H1 (cell line): ENCODE measurements at regions not wholly inside any gene's neighbourhood (a gene's known extent, or its start where the extent isn't known, plus 50 kb on each side); places are given as distances from the start of the nearest gene placed in this dataset.

Experiments
- CTCF ChIA-PET: fragments of 300-600 bp; sonication (Branson Sonifier 250); formaldehyde crosslinking; loops from one replicate; lab custom pipeline; 2021; ENCODE audit not compliant: partially characterized antibody; lab: Charles Lee
- POLR2A ChIA-PET: fragments of 300-600 bp; sonication (Branson Sonifier 250); formaldehyde crosslinking; loops from one replicate; lab custom pipeline; 2021; ENCODE audit warnings: inconsistent platforms; ENCODE audit not compliant: partially characterized antibody; lab: Charles Lee
- DNase-seq, 2 experiments: peaks; one replicate each; pipeline versions ENCODE4 v3.0.0 to v3.0.0-alpha.2; 2010 to 2022; ENCODE audit warnings: low spot score in 2 of 2, low read depth in 1 of 2, mixed read lengths in 1 of 2
- FAIRE-seq: peaks from 2 replicates; lab custom pipeline; 2011; peaks lifted over from hg19 to GRCh38; lab: Jason Lieb, UNC
- H2AFZ ChIP-seq: 2 replicates; pipeline ENCODE4 v1.8.1; 2012; ENCODE audit warnings: low read length, inconsistent platforms
- H2AK5ac ChIP-seq: 2 replicates; pipeline ENCODE4 v1.6.1; 2013; ENCODE audit warnings: low read depth, low read length
- H2BK120ac ChIP-seq: replicated peaks from 2 replicates; pipeline ENCODE3; 2013; ENCODE audit warnings: low read depth, low read length, inconsistent platforms
- H2BK12ac ChIP-seq: 2 replicates; pipeline ENCODE4 v1.6.1; 2013; ENCODE audit warnings: low read depth, low read length
- H2BK15ac ChIP-seq: 2 replicates; pipeline ENCODE4 v1.6.1; 2013; ENCODE audit warnings: low read length
- H2BK20ac ChIP-seq: 2 replicates; pipeline ENCODE4 v1.6.1; 2013; ENCODE audit warnings: low read length
- H2BK5ac ChIP-seq: 2 replicates; pipeline ENCODE4 v1.6.1; 2013; ENCODE audit warnings: low read depth, low read length
- H3K14ac ChIP-seq: 2 replicates; pipeline ENCODE4 v1.6.1; 2013; ENCODE audit warnings: inconsistent platforms; ENCODE audit not compliant: insufficient read length
- H3K18ac ChIP-seq: 2 replicates; pipeline ENCODE4 v1.6.1; 2013; ENCODE audit warnings: low read length; ENCODE audit errors: extremely low read depth
- H3K23ac ChIP-seq: 2 replicates; pipeline ENCODE4 v1.6.1; 2013; ENCODE audit warnings: inconsistent platforms; ENCODE audit not compliant: insufficient read length
- H3K23me2 ChIP-seq: 2 replicates; pipeline ENCODE4 v1.6.1; 2013; ENCODE audit warnings: low read depth, low read length
- H3K27ac ChIP-seq: 2 replicates; pipeline ENCODE4 v1.6.1; 2011; ENCODE audit warnings: low read depth, low read length, inconsistent platforms
- H3K27me3 ChIP-seq, 4 experiments: replicated peaks in 1 of 4; 1 replicate in 1 of 4; 2 replicates in 3 of 4; pipeline versions ENCODE4 v1.6.1 to v1.8.1; 2011 to 2013; ENCODE audit warnings: low read length in 3 of 4, mild to moderate bottlenecking in 3 of 4, inconsistent platforms in 2 of 4, mixed read lengths in 2 of 4, moderate library complexity in 1 of 4; ENCODE audit not compliant: control insufficient read depth in 3 of 4, insufficient read depth in 3 of 4; ENCODE audit errors: extremely low read depth in 1 of 4
- H3K36me3 ChIP-seq, 4 experiments: 2 replicates each; pipeline versions ENCODE4 v1.6.1 to v1.8.1; 2011 to 2013; ENCODE audit warnings: mild to moderate bottlenecking in 4 of 4, low read length in 3 of 4, moderate library complexity in 2 of 4, control low read depth in 1 of 4, inconsistent platforms in 1 of 4; ENCODE audit not compliant: insufficient read depth in 4 of 4, control insufficient read depth in 2 of 4
- H3K4ac ChIP-seq: replicated peaks from 2 replicates; pipeline ENCODE3; 2013; ENCODE audit warnings: low read length, low read depth, mixed read lengths, inconsistent platforms; ENCODE audit not compliant: insufficient read length
- H3K4me1 ChIP-seq, 4 experiments: replicated peaks in 1 of 4; 1 replicate in 1 of 4; 2 replicates in 3 of 4; pipeline versions ENCODE4 v1.6.1 to v1.8.1; 2011 to 2013; ENCODE audit warnings: low read length in 3 of 4, inconsistent platforms in 2 of 4, mixed read lengths in 1 of 4; ENCODE audit not compliant: insufficient read depth in 4 of 4, control insufficient read depth in 3 of 4
- H3K4me2 ChIP-seq, 2 experiments: 2 replicates each; pipeline versions ENCODE4 v1.6.1 to v1.8.1; 2011 to 2013; ENCODE audit warnings: low read depth in 2 of 2, low read length in 2 of 2, control low read depth in 1 of 2, inconsistent platforms in 1 of 2, mild to moderate bottlenecking in 1 of 2; ENCODE audit not compliant: insufficient read depth in 1 of 2
- H3K4me3 ChIP-seq, 4 experiments: fragments of 200-600, 300-600 bp in 1 of 4; sonication (generic), shearing (Covaris generic), sonication (Bioruptor Twin) in 1 of 4; 2 replicates each; pipeline versions ENCODE4 v1.5.1 to v1.8.1; 2011 to 2016; ENCODE audit warnings: low read length in 4 of 4, low read depth in 3 of 4, control low read depth in 2 of 4, inconsistent platforms in 2 of 4, mild to moderate bottlenecking in 2 of 4, mixed read lengths in 1 of 4, moderate library complexity in 1 of 4; ENCODE audit not compliant: insufficient read depth in 2 of 4; ENCODE audit errors: extremely low read depth in 1 of 4
- H3K56ac ChIP-seq: replicated peaks from 2 replicates; pipeline ENCODE3; 2013; ENCODE audit warnings: low read depth, mild to moderate bottlenecking, mixed read lengths, low read length, inconsistent platforms; ENCODE audit not compliant: insufficient read length
- H3K79me1 ChIP-seq: 2 replicates; pipeline ENCODE4 v1.6.1; 2013; ENCODE audit warnings: low read depth, low read length, control low read depth
- H3K79me2 ChIP-seq, 2 experiments: 2 replicates each; pipeline versions ENCODE4 v1.6.1 to v1.8.1; 2012 to 2013; ENCODE audit warnings: low read length in 2 of 2, mild to moderate bottlenecking in 2 of 2, inconsistent platforms in 1 of 2; ENCODE audit not compliant: insufficient read depth in 2 of 2, control insufficient read depth in 1 of 2
- H3K9ac ChIP-seq, 4 experiments: replicated peaks in 1 of 4; 1 replicate in 1 of 4; 2 replicates in 3 of 4; pipeline versions ENCODE4 v1.6.1 to v1.8.1; 2011 to 2013; ENCODE audit warnings: low read depth in 3 of 4, low read length in 3 of 4, control low read depth in 2 of 4, mild to moderate bottlenecking in 2 of 4, moderate library complexity in 2 of 4, inconsistent platforms in 1 of 4; ENCODE audit errors: extremely low read depth in 1 of 4
- H3K9me3 ChIP-seq, 2 experiments: 2 replicates each; pipeline versions ENCODE4 v1.6.1 to v1.8.1; 2012 to 2013; ENCODE audit warnings: mild to moderate bottlenecking in 2 of 2, moderate library complexity in 2 of 2, control low read depth in 1 of 2, inconsistent platforms in 1 of 2, low read depth in 1 of 2, low read length in 1 of 2, mixed read lengths in 1 of 2; ENCODE audit not compliant: insufficient read depth in 2 of 2
- H4K20me1 ChIP-seq, 2 experiments: replicated peaks in 1 of 2; 2 replicates each; pipeline versions ENCODE3 to v1.8.1; 2011 to 2013; ENCODE audit warnings: inconsistent platforms in 2 of 2, low read length in 2 of 2, mild to moderate bottlenecking in 1 of 2; ENCODE audit not compliant: insufficient read depth in 2 of 2, control insufficient read depth in 1 of 2
- H4K5ac ChIP-seq: 2 replicates; pipeline ENCODE4 v1.6.1; 2013; ENCODE audit warnings: low read length, low read depth, mixed read lengths, inconsistent platforms; ENCODE audit not compliant: insufficient read length
- H4K8ac ChIP-seq: 2 replicates; pipeline ENCODE4 v1.8.0; 2013; ENCODE audit warnings: mild to moderate bottlenecking, moderate library complexity, low read length, inconsistent platforms; ENCODE audit not compliant: insufficient read depth; ENCODE audit errors: extremely low read depth
- H4K91ac ChIP-seq: replicated peaks from 2 replicates; pipeline ENCODE3; 2013; ENCODE audit warnings: low read length, mixed read lengths, inconsistent platforms; ENCODE audit not compliant: insufficient read length
- CHD1 ChIP-seq: IDR thresholded peaks from 2 replicates; pipeline ENCODE4 v1.6.1; 2012; ENCODE audit warnings: low read depth, low read length, improper control_type of control experiment
- CHD2 ChIP-seq: IDR thresholded peaks from 2 replicates; pipeline ENCODE4 v1.6.1; 2012; ENCODE audit warnings: low read length, improper control_type of control experiment
- NRF1 ChIP-seq: IDR thresholded peaks from 2 replicates; pipeline ENCODE4 v1.6.1; 2011; ENCODE audit warnings: mild to moderate bottlenecking, low read depth, low read length, improper control_type of control experiment
- PHF8 ChIP-seq: fragments of 200-600 bp; sonication (generic); conservative IDR thresholded peaks from 2 replicates; pipeline ENCODE4 v1.7.1; 2012; ENCODE audit warnings: low read depth, mild to moderate bottlenecking, inconsistent platforms, low read length, moderate library complexity
- WGBS, 2 experiments: shearing (Covaris generic) in 1 of 2; methylation state at CpG; one replicate each; pipeline versions ENCODE4 v1.1.6 to v1.1.7; 2013 to 2015; ENCODE audit warnings: low lambda C conversion rate in 2 of 2, mixed read lengths in 2 of 2, inconsistent platforms in 1 of 2, low coverage in 1 of 2, missing lambda C conversion rate in 1 of 2; ENCODE audit not compliant: insufficient replicate concordance in 2 of 2, insufficient coverage in 1 of 2, insufficient read length in 1 of 2; ENCODE audit errors: extremely low coverage in 1 of 2, missing lambda C conversion rate in 1 of 2; 5-methylcytosine and 5-hydroxymethylcytosine counted together

GRCh38 chr7:32163141-32163806 is 93.1 kb upstream of the PDE1C start:
- FAIRE-seq: no peak
- POLR2A ChIA-PET: no interaction called here
- TF ChIP-seq CHD1: no peak
- TF ChIP-seq CHD2: no peak
- no peak for TF ChIP-seq NRF1
- TF ChIP-seq PHF8: no peak

More at GRCh38 chr7:32163141-32163806, 93.1 kb upstream of the PDE1C start:
- H3K4me1 ChIP-seq: 0 out of 7 replicates have a peak, but pooled peaks cover 0 to 2% (median 0%) of the 10 kb centered on the region in 4 experiments
- H3K9me3 ChIP-seq: no peaks in the 10 kb centered on the region
- H2BK20ac ChIP-seq: no peak overlapping the region
- no peak overlapping the region for H3K56ac ChIP-seq
- no peaks in the 10 kb centered on the region for H3K36me3 ChIP-seq
- no peak overlapping the region for H3K4ac ChIP-seq
- H3K27ac ChIP-seq: no peak overlapping the region
- DNase-seq: no peak
- H3K23ac ChIP-seq: no peak overlapping the region
- H4K20me1 ChIP-seq: no peaks in the 10 kb centered on the region
- H3K27me3 ChIP-seq: no peaks in the 10 kb centered on the region
- 89% methylated on average over 7 of the region's 7 CpGs; no CpG with 5 or more reads in 1 of the 2 experiments for WGBS, 2 experiments
- H3K79me1 ChIP-seq: no peaks in the 10 kb centered on the region
- H3K4me3 ChIP-seq: no peak overlapping the region
- H2BK12ac ChIP-seq: no peak overlapping the region
- no peak overlapping the region for H4K8ac ChIP-seq
- no peaks in the 10 kb centered on the region for H3K79me2 ChIP-seq
- H3K14ac ChIP-seq: no peak overlapping the region
- no peak overlapping the region for H4K91ac ChIP-seq
- no peak overlapping the region for H4K5ac ChIP-seq
- no peak overlapping the region for H2BK5ac ChIP-seq
- no peak overlapping the region for H3K18ac ChIP-seq
- CTCF ChIA-PET: interaction anchor here (0.8 to 5.1 kb wide), 16 partner anchors 9 to 422 kb away, joined by 3 to 30 read pairs (median 8); no protein-coding TSS in a partner anchor
- no peak overlapping the region for H3K9ac ChIP-seq
- H2AK5ac ChIP-seq: no peak overlapping the region
- H2AFZ ChIP-seq: no peak overlapping the region
- no peak overlapping the region for H3K4me2 ChIP-seq
- H2BK120ac ChIP-seq: no peak overlapping the region
- H3K23me2 ChIP-seq: no peaks in the 10 kb centered on the region
- H2BK15ac ChIP-seq: no peak overlapping the region
